ENCODE measurements at regions not wholly inside any gene's neighbourhood (a gene's known extent, or its start where the extent isn't known, plus 50 kb on each side); places are given as distances from the start of the nearest gene placed in this dataset.
"Not testable (repeated sequence)": the region's sequence is repeated elsewhere in the genome, so short reads cannot be mapped to it uniquely, and the experiment has no call there.

DNA sequence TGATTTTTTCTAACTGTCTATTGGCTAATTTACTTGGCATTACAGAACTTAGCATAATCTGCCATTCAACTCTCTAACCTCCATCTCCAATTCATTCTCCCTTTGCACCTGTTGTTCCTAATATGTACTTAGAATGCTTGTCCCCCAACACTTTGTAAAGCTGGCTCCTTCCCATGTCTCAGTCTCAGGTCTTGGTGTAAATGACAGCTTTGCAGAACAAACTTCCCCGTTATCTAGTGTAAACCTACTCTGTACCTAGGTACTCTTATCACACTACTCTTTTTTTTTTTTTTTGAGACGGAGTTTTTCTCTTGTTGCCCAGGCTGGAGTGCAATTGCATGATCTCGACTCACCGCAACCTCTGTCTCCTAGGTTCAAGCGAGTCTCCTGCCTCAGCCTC is 77.2 kb upstream of the CTNNA1 start:
- WGBS, 3 donors: 63 to 76% (median 74%) methylated on average over 5 of the region's 5 CpGs
- H3K36me3 ChIP-seq (ENCODE audit: control insufficient read depth in 3 of 3, insufficient read depth in 2 of 3, low read depth in 1 of 3, low read length in 3 of 3): no peaks in the 10 kb centered on the region
- H3K4me1 ChIP-seq (ENCODE audit: control insufficient read depth in 3 of 3, insufficient read depth in 2 of 3, low read depth in 1 of 3, low read length in 2 of 3): peaks cover 0 to 8% (median 0%) of the 10 kb centered on the region in 3 donors
- peaks cover 0 to 3% (median 2%) of the 10 kb centered on the region in 3 donors for H3K27me3 ChIP-seq (ENCODE audit: control insufficient read depth in 3 of 3, insufficient read depth in 3 of 3, low read length in 3 of 3)
- no peak overlapping the region for H3K4me3 ChIP-seq (ENCODE audit: low read depth in 1 of 3, low read length in 3 of 3)
- DNase-seq: no peak
- no peak for FAIRE-seq
- peaks cover 0 to 6% of the 10 kb centered on the region in 2 donors for H3K9me3 ChIP-seq (ENCODE audit: control insufficient read depth in 2 of 2, insufficient read depth in 1 of 2, low read depth in 1 of 2, low read length in 1 of 2)
- H3K27ac ChIP-seq (ENCODE audit: low read depth in 1 of 3, low read length in 2 of 3): no peak overlapping the region

DNA sequence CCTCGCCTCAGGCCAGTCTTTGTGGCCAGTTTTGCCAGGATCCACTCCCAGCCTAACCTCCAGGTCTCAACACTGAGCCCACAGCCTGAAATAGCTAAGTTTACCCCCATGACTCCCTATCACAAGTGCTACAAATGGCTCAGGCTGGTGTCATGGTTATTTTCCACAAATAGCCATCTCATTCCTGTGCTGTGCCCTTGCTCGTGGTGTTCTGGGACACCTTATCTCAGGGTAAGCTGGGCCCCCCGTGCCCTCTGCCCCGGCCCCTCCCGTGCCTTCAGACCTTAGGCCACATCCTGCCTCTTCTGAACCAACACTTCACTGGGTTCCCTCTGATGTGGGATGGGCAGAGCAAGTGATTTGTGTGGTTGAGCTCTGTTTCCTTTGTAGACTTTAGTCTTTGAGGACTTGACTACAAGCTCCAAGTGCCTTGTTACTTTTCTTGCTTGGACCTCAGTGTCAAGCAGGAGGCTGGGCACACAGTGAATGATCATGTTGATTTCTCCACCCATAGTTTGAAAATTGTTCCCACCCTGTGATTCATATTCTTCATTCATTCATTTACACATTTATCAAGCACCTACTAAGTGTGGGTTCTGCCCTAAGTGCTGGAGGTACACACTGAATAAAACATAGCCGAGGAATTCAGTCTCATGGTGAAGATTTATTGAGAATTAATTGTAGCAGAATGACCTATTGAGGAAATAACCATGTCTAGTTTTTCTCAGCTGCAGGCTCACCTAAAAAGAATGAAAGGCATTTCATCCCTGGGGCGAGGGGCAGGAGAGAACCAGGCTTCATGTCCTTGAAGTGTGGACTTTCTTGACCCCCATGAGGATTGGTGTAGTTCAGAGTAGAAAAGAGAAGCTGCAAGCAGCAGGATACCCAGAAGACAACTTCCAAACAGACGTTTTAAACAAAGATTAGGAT is 84.5 kb upstream of the CTNNA1 start:
- Histone ChIP-seq H3K4me1 (ENCODE audit: control insufficient read depth in 3 of 3, insufficient read depth in 2 of 3, low read depth in 1 of 3, low read length in 2 of 3) (peaks cover 0 to 46% (median 0%) of the 10 kb centered on the region in 3 donors), H3K4me3 (ENCODE audit: low read depth in 1 of 3, low read length in 3 of 3) (no peak overlapping the region), H3K27ac (ENCODE audit: low read depth in 1 of 3, low read length in 2 of 3) (peak overlapping the region in 1 of 3 donors; percentile 77), H3K27me3 (ENCODE audit: control insufficient read depth in 3 of 3, insufficient read depth in 3 of 3, low read length in 3 of 3) (no peaks in the 10 kb centered on the region), H3K9me3 (ENCODE audit: control insufficient read depth in 2 of 2, insufficient read depth in 1 of 2, low read depth in 1 of 2, low read length in 1 of 2) (no peaks in the 10 kb centered on the region), H3K36me3 (ENCODE audit: control insufficient read depth in 3 of 3, insufficient read depth in 2 of 3, low read depth in 1 of 3, low read length in 3 of 3) (no peaks in the 10 kb centered on the region)
- DNase-seq (peak; percentile 19 to 91), FAIRE-seq (no peak)
- WGBS, 3 donors: 48 to 53% (median 50%) methylated on average over 8 of the region's 8 CpGs

DNA sequence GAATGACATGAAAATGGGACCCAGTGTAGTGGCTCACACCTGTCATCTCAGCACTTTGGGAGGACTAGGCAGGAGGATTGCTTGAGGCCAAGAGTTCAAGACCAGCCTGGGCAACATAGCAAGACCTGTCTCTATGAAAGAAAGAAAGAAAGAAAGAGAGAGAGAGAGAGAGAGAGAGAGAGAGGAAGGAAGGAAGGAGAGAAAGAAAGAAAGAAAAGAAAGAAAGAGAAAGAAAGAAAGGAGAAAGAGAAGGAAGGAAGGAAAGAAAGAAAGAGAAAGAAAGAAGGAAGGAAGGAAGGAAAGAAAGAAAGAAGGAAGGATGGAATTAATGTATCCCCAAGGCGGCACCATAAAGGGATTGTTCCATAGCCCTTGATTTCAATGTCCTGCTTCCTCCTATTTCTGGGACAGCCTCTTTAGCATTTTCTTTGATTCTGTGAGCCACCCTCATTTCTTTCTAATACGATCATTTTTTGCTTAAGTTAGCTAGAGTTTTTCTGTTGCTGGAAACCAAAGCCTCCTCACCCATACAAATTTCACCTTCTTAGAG is 85.4 kb upstream of the CTNNA1 start:
- not testable (repeated sequence) for H3K27me3 ChIP-seq (ENCODE audit: control insufficient read depth in 3 of 3, insufficient read depth in 3 of 3, low read length in 3 of 3); DNase-seq; H3K9me3 ChIP-seq (ENCODE audit: control insufficient read depth in 2 of 2, insufficient read depth in 1 of 2, low read depth in 1 of 2, low read length in 1 of 2); FAIRE-seq; H3K36me3 ChIP-seq (ENCODE audit: control insufficient read depth in 3 of 3, insufficient read depth in 2 of 3, low read depth in 1 of 3, low read length in 3 of 3); H3K4me3 ChIP-seq (ENCODE audit: low read depth in 1 of 3, low read length in 3 of 3)
- H3K27ac ChIP-seq (ENCODE audit: low read depth in 1 of 3, low read length in 2 of 3): peak overlapping the region in 1 of 3 donors; percentile 77
- H3K4me1 ChIP-seq (ENCODE audit: control insufficient read depth in 3 of 3, insufficient read depth in 2 of 3, low read depth in 1 of 3, low read length in 2 of 3): peaks cover 0 to 54% (median 0%) of the 10 kb centered on the region in 3 donors
- WGBS, 3 donors: 83 to 98% (median 90%) methylated on average over 2 of the region's 2 CpGs

DNA sequence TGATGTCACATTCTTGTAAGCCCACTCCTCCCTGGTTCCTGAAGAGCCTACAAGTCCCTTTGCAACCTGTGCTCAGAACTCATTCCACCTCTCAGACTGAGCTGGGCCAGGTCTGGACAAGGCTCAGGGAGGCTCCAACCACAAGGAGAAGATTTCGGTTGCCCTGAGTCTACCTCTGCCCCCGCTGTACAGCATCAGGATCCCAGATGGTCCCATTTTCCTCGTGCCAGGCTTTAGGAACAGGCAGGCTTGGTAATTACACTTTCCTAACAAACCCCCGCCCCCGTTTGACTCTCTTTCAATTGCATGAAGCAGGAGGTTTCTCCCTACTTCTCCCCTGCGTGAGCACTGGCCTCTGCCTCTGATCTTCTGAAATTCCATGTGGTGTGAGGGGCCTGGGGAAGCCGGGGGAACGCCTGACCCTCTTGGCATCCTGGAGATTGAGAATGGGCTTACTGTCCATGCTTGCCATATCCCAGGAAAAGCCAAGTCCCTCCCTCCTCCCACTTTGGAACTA is 86.9 kb upstream of the CTNNA1 start:
- H3K4me3 ChIP-seq (ENCODE audit: low read depth in 1 of 3, low read length in 3 of 3): no peak overlapping the region
- FAIRE-seq (no peak), DNase-seq (no peak)
- H3K4me1 ChIP-seq (ENCODE audit: control insufficient read depth in 3 of 3, insufficient read depth in 2 of 3, low read depth in 1 of 3, low read length in 2 of 3): peaks cover 0 to 55% (median 0%) of the 10 kb centered on the region in 3 donors
- H3K9me3 ChIP-seq (ENCODE audit: control insufficient read depth in 2 of 2, insufficient read depth in 1 of 2, low read depth in 1 of 2, low read length in 1 of 2): no peaks in the 10 kb centered on the region
- H3K27me3 ChIP-seq (ENCODE audit: control insufficient read depth in 3 of 3, insufficient read depth in 3 of 3, low read length in 3 of 3): peaks cover 0 to 2% (median 0%) of the 10 kb centered on the region in 3 donors
- no peaks in the 10 kb centered on the region for H3K36me3 ChIP-seq (ENCODE audit: control insufficient read depth in 3 of 3, insufficient read depth in 2 of 3, low read depth in 1 of 3, low read length in 3 of 3)
- no peak overlapping the region for H3K27ac ChIP-seq (ENCODE audit: low read depth in 1 of 3, low read length in 2 of 3)
- 88 to 91% (median 88%) methylated on average over 8 of the region's 8 CpGs for WGBS, 3 donors

DNA sequence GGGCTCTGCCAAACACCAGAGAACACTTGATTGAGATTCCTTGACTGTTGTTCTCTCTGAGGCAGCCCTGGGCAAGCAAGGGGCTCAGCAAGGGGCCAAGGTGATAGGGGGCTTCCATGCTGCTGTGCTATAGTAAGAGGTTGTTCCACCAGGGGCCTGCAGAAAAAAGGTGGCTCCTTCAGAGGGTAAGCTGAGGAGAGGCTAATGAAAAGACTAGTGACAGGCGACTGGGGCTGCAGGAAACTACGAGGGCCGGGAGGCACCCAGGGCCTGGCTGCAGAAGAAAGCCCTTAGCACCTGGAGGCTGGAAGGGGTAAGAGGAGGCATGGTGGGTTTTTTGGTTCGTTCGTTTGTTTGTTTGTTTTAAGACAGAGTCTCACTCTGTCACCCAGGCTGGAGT is 88.0 kb upstream of the CTNNA1 start:
- H3K36me3 ChIP-seq (ENCODE audit: control insufficient read depth in 3 of 3, insufficient read depth in 2 of 3, low read depth in 1 of 3, low read length in 3 of 3): no peaks in the 10 kb centered on the region
- H3K4me3 ChIP-seq (ENCODE audit: low read depth in 1 of 3, low read length in 3 of 3): no peak overlapping the region
- H3K27me3 ChIP-seq (ENCODE audit: control insufficient read depth in 3 of 3, insufficient read depth in 3 of 3, low read length in 3 of 3): peaks cover 0 to 2% (median 0%) of the 10 kb centered on the region in 3 donors
- FAIRE-seq (no peak), DNase-seq (no peak)
- H3K4me1 ChIP-seq (ENCODE audit: control insufficient read depth in 3 of 3, insufficient read depth in 2 of 3, low read depth in 1 of 3, low read length in 2 of 3): peaks cover 0 to 52% (median 0%) of the 10 kb centered on the region in 3 donors
- 80 to 98% (median 91%) methylated on average over 5 of the region's 5 CpGs for WGBS, 3 donors
- no peaks in the 10 kb centered on the region for H3K9me3 ChIP-seq (ENCODE audit: control insufficient read depth in 2 of 2, insufficient read depth in 1 of 2, low read depth in 1 of 2, low read length in 1 of 2)
- H3K27ac ChIP-seq (ENCODE audit: low read depth in 1 of 3, low read length in 2 of 3): peak overlapping the region in 1 of 3 donors; percentile 68

DNA sequence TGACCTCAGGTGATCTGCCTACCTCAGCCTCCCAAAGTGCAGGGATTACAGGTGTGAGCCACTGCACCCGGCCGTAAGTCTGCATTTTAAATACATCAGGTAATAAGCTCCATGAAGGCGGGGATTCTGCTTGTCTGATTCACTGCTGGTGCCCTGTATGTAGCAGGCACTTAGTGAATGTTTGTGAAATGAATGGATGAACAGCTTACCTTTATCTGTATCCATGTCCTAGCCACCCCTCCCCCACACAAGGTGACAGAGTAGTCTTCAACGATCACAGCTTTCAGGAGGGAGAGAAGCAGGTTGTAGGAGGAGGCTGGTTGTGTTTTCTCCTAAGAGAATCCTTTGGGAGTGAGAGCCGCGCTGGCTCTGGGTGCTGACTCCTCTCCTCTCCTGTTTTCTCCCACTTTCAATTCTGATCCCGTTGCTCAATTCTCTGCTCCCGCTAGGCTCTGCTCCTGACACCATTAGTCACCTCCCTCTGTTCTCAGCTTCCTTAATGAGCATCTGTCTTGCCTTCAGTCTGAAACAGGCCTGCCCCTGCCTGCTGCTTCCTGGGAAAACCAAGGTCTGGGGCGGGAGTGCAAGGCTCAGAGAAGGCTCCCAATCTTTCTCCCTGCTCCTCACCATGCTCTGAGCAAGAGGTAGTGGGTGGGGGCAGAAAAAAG is 88.8 kb upstream of the CTNNA1 start:
- H3K4me3 ChIP-seq (ENCODE audit: low read depth in 1 of 3, low read length in 3 of 3): no peak overlapping the region
- peaks cover 0 to 2% (median 0%) of the 10 kb centered on the region in 3 donors for H3K27me3 ChIP-seq (ENCODE audit: control insufficient read depth in 3 of 3, insufficient read depth in 3 of 3, low read length in 3 of 3)
- no peak for DNase-seq
- peak overlapping the region in 1 of 3 donors; percentile 68 for H3K27ac ChIP-seq (ENCODE audit: low read depth in 1 of 3, low read length in 2 of 3)
- H3K9me3 ChIP-seq (ENCODE audit: control insufficient read depth in 2 of 2, insufficient read depth in 1 of 2, low read depth in 1 of 2, low read length in 1 of 2): no peaks in the 10 kb centered on the region
- peaks cover 0 to 43% (median 0%) of the 10 kb centered on the region in 3 donors for H3K4me1 ChIP-seq (ENCODE audit: control insufficient read depth in 3 of 3, insufficient read depth in 2 of 3, low read depth in 1 of 3, low read length in 2 of 3)
- 76 to 85% (median 79%) methylated on average over 9 of the region's 9 CpGs for WGBS, 3 donors
- FAIRE-seq: no peak
- H3K36me3 ChIP-seq (ENCODE audit: control insufficient read depth in 3 of 3, insufficient read depth in 2 of 3, low read depth in 1 of 3, low read length in 3 of 3): no peaks in the 10 kb centered on the region

DNA sequence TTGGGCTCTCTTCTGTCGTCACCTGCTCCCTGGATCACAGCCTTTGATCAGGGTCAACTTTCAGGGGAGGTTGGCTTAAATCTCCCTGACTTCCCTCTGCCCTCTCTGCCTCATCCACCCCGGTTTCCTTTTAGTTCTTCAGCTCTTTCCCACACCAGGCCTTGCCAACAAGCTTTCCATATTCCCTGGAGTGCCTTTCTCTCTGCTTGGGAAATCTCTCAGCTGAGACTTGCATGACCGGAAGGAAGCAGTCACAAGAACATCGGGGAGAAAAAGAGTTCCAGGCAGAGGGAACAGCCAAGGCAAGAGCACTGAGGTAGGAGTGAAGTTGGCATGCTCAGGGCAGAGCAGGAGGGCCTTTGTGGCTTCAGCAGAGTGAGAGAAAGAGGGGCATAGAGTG is 88.4 kb upstream of the HSPA9 start:
- no peak for DNase-seq
- no peak overlapping the region for H3K27ac ChIP-seq (ENCODE audit: low read depth in 1 of 3, low read length in 2 of 3)
- WGBS, 3 donors: 52 to 63% (median 59%) methylated on average over 4 of the region's 4 CpGs
- peaks cover 0 to 37% (median 0%) of the 10 kb centered on the region in 3 donors for H3K4me1 ChIP-seq (ENCODE audit: control insufficient read depth in 3 of 3, insufficient read depth in 2 of 3, low read depth in 1 of 3, low read length in 2 of 3)
- no peak overlapping the region for H3K4me3 ChIP-seq (ENCODE audit: low read depth in 1 of 3, low read length in 3 of 3)
- H3K27me3 ChIP-seq (ENCODE audit: control insufficient read depth in 3 of 3, insufficient read depth in 3 of 3, low read length in 3 of 3): peaks cover 0 to 2% (median 0%) of the 10 kb centered on the region in 3 donors
- H3K36me3 ChIP-seq (ENCODE audit: control insufficient read depth in 3 of 3, insufficient read depth in 2 of 3, low read depth in 1 of 3, low read length in 3 of 3): no peaks in the 10 kb centered on the region
- no peaks in the 10 kb centered on the region for H3K9me3 ChIP-seq (ENCODE audit: control insufficient read depth in 2 of 2, insufficient read depth in 1 of 2, low read depth in 1 of 2, low read length in 1 of 2)
- FAIRE-seq: no peak

DNA sequence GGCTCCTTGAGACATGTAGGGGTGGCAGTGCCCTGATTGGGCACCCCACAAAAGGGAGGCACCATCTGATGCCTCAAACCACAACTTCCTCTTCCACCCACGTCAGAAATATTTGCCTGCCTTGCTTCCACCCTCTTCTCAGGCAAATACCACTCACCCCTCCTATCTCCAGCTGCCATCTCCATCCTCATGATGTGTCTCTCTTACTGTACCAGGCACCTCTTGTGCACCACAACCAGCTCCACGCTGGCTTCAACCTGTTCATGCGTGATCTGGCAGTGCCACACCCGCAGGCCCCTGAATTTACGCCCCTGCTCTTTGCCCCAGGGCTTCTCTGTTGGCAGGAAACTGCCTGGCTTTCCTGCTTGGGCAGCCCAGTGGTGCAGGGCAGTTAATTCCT is 87.8 kb upstream of the HSPA9 start:
- Histone ChIP-seq H3K4me1 (ENCODE audit: control insufficient read depth in 3 of 3, insufficient read depth in 2 of 3, low read depth in 1 of 3, low read length in 2 of 3) (peaks cover 0 to 32% (median 0%) of the 10 kb centered on the region in 3 donors), H3K27ac (ENCODE audit: low read depth in 1 of 3, low read length in 2 of 3) (no peak overlapping the region), H3K4me3 (ENCODE audit: low read depth in 1 of 3, low read length in 3 of 3) (no peak overlapping the region), H3K36me3 (ENCODE audit: control insufficient read depth in 3 of 3, insufficient read depth in 2 of 3, low read depth in 1 of 3, low read length in 3 of 3) (no peaks in the 10 kb centered on the region), H3K27me3 (ENCODE audit: control insufficient read depth in 3 of 3, insufficient read depth in 3 of 3, low read length in 3 of 3) (peaks cover 0 to 2% (median 0%) of the 10 kb centered on the region in 3 donors), H3K9me3 (ENCODE audit: control insufficient read depth in 2 of 2, insufficient read depth in 1 of 2, low read depth in 1 of 2, low read length in 1 of 2) (no peaks in the 10 kb centered on the region)
- FAIRE-seq: no peak
- 6 to 40% (median 18%) methylated on average over 5 of the region's 5 CpGs for WGBS, 3 donors
- peak in 1 of 2 donors; percentile 40 for DNase-seq

Data from small intestine (tissue), 7 donors.